ENCODE measurements at regions not wholly inside any gene's neighbourhood (a gene's known extent, or its start where the extent isn't known, plus 50 kb on each side); places are given as distances from the start of the nearest gene placed in this dataset.

- Histone ChIP-seq H3K4me3 (ENCODE audit: control extremely low read depth in 1 of 5, extremely low read depth in 1 of 5, insufficient read depth in 1 of 5, low read depth in 2 of 5, low read length in 4 of 5) (no peak overlapping the region), H3K79me2 (ENCODE audit: control insufficient read depth, insufficient read depth, low read length) (no peaks in the 10 kb centered on the region), H3K27ac (ENCODE audit: low read length in 2 of 2) (no peak overlapping the region), H3K27me3 (replicated peaks in 1 of 4; ENCODE audit: control extremely low read depth in 1 of 4, control insufficient read depth in 3 of 4, insufficient read depth in 4 of 4, low read length in 3 of 4) (no peaks in the 10 kb centered on the region), H3K4me2 (replicated peaks; ENCODE audit: low read depth, low read length, poor library complexity, severe bottlenecking) (no peak overlapping the region), H3K9ac (ENCODE audit: low read length) (no peak overlapping the region), H3K4me1 (ENCODE audit: control insufficient read depth in 2 of 2, insufficient read depth in 2 of 2, low read length in 2 of 2) (no peaks in the 10 kb centered on the region), H3K9me3 (ENCODE audit: control extremely low read depth in 1 of 3, control insufficient read depth in 2 of 3, insufficient read depth in 1 of 3, low read length in 2 of 3) (peaks cover 0 to 4% (median 0%) of the 10 kb centered on the region in 3 donors), H3K36me3 (replicated peaks in 1 of 2; ENCODE audit: control extremely low read depth in 1 of 2, control insufficient read depth in 1 of 2, extremely low read depth in 1 of 2, insufficient read depth in 2 of 2, low read length in 1 of 2) (no peaks in the 10 kb centered on the region), H4K20me1 (ENCODE audit: control insufficient read depth, insufficient read depth, low read length, poor library complexity, severe bottlenecking) (no peaks in the 10 kb centered on the region), H2AFZ (ENCODE audit: insufficient read depth, low read depth, low read length, poor library complexity, severe bottlenecking) (no peak overlapping the region)
- no peak overlapping the region for H3K27ac Mint-ChIP-seq
- DNase-seq = no peak
- WGBS (ENCODE audit: insufficient coverage) = 100% methylated on average over 1 of the region's 1 CpG
- TF ChIP-seq, protein P1, sequence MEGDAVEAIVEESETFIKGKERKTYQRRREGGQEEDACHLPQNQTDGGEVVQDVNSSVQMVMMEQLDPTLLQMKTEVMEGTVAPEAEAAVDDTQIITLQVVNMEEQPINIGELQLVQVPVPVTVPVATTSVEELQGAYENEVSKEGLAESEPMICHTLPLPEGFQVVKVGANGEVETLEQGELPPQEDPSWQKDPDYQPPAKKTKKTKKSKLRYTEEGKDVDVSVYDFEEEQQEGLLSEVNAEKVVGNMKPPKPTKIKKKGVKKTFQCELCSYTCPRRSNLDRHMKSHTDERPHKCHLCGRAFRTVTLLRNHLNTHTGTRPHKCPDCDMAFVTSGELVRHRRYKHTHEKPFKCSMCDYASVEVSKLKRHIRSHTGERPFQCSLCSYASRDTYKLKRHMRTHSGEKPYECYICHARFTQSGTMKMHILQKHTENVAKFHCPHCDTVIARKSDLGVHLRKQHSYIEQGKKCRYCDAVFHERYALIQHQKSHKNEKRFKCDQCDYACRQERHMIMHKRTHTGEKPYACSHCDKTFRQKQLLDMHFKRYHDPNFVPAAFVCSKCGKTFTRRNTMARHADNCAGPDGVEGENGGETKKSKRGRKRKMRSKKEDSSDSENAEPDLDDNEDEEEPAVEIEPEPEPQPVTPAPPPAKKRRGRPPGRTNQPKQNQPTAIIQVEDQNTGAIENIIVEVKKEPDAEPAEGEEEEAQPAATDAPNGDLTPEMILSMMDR (IDR thresholded peaks at IDR 0.05) = no peak
- no peak for TF ChIP-seq EZH2 (IDR thresholded peaks at IDR 0.05; ENCODE audit: borderline replicate concordance, insufficient read depth, low read depth, low read length, poor library complexity, severe bottlenecking)
- CTCF ChIA-PET = no interaction called here
- no peak for ATAC-seq (ENCODE audit: low read depth)
- POLR2A ChIA-PET = no interaction called here
- no peaks in the 10 kb centered on the region for H3K9me3 Mint-ChIP-seq (ENCODE audit: insufficient read depth)
- intact Hi-C loops (cut with micrococcal nuclease) = no loop called here
- H3K27me3 Mint-ChIP-seq = no peaks in the 10 kb centered on the region
- H3K4me1 Mint-ChIP-seq = no peaks in the 10 kb centered on the region
- H3K4me3 Mint-ChIP-seq = no peak overlapping the region
Observed at GRCh38 chr5:67305401-67305800, 108.8 kb upstream of the CD180 start.

- no peaks in the 10 kb centered on the region for H3K4me1 ChIP-seq (ENCODE audit: control insufficient read depth in 2 of 2, insufficient read depth in 2 of 2, low read length in 2 of 2)
- no peak overlapping the region for H3K4me2 ChIP-seq (replicated peaks; ENCODE audit: low read depth, low read length, poor library complexity, severe bottlenecking)
- no peaks in the 10 kb centered on the region for H3K9me3 ChIP-seq (ENCODE audit: control extremely low read depth in 1 of 3, control insufficient read depth in 2 of 3, insufficient read depth in 1 of 3, low read length in 2 of 3)
- H3K9ac ChIP-seq (ENCODE audit: low read length) = no peak overlapping the region
- DNase-seq (no peak), ATAC-seq (ENCODE audit: low read depth) (no peak)
- no peaks in the 10 kb centered on the region for H3K79me2 ChIP-seq (ENCODE audit: control insufficient read depth, insufficient read depth, low read length)
- H3K27ac Mint-ChIP-seq = no peak overlapping the region
- ChIA-PET POLR2A (no interaction called here), CTCF (interaction anchor here (1.4 kb wide), 1 partner anchor 57 kb away, joined by 3 read pairs; no protein-coding TSS in a partner anchor)
- intact Hi-C loops (cut with micrococcal nuclease) = no loop called here
- H3K4me3 ChIP-seq (ENCODE audit: control extremely low read depth in 1 of 5, extremely low read depth in 1 of 5, insufficient read depth in 1 of 5, low read depth in 2 of 5, low read length in 4 of 5) = no peak overlapping the region
- no peaks in the 10 kb centered on the region for H3K4me1 Mint-ChIP-seq
- H3K36me3 ChIP-seq (replicated peaks in 1 of 2; ENCODE audit: control extremely low read depth in 1 of 2, control insufficient read depth in 1 of 2, extremely low read depth in 1 of 2, insufficient read depth in 2 of 2, low read length in 1 of 2) = no peaks in the 10 kb centered on the region
- H3K4me3 Mint-ChIP-seq = no peak overlapping the region
- 86% methylated on average over 1 of the region's 3 CpGs for WGBS (ENCODE audit: insufficient coverage)
- no peak overlapping the region for H3K27ac ChIP-seq (ENCODE audit: low read length in 2 of 2)
- no peak overlapping the region for H2AFZ ChIP-seq (ENCODE audit: insufficient read depth, low read depth, low read length, poor library complexity, severe bottlenecking)
- H4K20me1 ChIP-seq (ENCODE audit: control insufficient read depth, insufficient read depth, low read length, poor library complexity, severe bottlenecking) = no peaks in the 10 kb centered on the region
- peaks cover 7% of the 10 kb centered on the region for H3K27me3 Mint-ChIP-seq
- no peaks in the 10 kb centered on the region for H3K9me3 Mint-ChIP-seq (ENCODE audit: insufficient read depth)
- no peaks in the 10 kb centered on the region for H3K27me3 ChIP-seq (replicated peaks in 1 of 4; ENCODE audit: control extremely low read depth in 1 of 4, control insufficient read depth in 3 of 4, insufficient read depth in 4 of 4, low read length in 3 of 4)
- TF ChIP-seq EZH2 (IDR thresholded peaks at IDR 0.05; ENCODE audit: borderline replicate concordance, insufficient read depth, low read depth, low read length, poor library complexity, severe bottlenecking) = no peak
- TF ChIP-seq, protein P1 (IDR thresholded peaks at IDR 0.05) = no peak
Observed at GRCh38 chr5:67303356-67303755, 106.8 kb upstream of the CD180 start.

Measured in B cell (primary cell).